ENCODE measurements at regions not wholly inside any gene's neighbourhood (a gene's known extent, or its start where the extent isn't known, plus 50 kb on each side); places are given as distances from the start of the nearest gene placed in this dataset.

DNA sequence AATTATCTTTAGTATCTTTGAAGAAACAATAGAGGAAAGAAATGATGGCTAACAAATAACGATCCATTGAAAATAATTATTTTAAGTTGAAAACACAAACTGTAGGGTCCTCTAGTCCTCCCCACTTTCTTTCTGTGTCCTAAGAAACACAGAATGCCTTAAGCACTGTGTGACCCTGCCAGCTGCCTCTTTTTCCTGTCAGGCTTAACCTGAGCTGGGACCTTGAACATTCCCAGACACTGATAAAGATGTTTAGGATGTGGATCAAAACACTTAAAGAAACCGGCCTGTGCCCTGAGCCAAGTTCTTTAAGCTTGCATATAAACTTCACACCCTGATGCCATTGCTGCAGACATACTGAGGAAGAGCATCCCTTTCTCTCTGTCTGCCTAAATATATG lies 755.4 kb upstream of the VRK2 start:
- TF ChIP-seq, protein P1, sequence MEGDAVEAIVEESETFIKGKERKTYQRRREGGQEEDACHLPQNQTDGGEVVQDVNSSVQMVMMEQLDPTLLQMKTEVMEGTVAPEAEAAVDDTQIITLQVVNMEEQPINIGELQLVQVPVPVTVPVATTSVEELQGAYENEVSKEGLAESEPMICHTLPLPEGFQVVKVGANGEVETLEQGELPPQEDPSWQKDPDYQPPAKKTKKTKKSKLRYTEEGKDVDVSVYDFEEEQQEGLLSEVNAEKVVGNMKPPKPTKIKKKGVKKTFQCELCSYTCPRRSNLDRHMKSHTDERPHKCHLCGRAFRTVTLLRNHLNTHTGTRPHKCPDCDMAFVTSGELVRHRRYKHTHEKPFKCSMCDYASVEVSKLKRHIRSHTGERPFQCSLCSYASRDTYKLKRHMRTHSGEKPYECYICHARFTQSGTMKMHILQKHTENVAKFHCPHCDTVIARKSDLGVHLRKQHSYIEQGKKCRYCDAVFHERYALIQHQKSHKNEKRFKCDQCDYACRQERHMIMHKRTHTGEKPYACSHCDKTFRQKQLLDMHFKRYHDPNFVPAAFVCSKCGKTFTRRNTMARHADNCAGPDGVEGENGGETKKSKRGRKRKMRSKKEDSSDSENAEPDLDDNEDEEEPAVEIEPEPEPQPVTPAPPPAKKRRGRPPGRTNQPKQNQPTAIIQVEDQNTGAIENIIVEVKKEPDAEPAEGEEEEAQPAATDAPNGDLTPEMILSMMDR (conservative IDR thresholded peaks at IDR 0.05; ENCODE audit: low read length): no peak
- no peak for TF ChIP-seq EZH2phosphoT487 (IDR thresholded peaks at IDR 0.05; ENCODE audit: borderline replicate concordance)
